HTR-8/SVneo (cell line): ENCODE measurements at regions not wholly inside any gene's neighbourhood (a gene's known extent, or its start where the extent isn't known, plus 50 kb on each side); places are given as distances from the start of the nearest gene placed in this dataset.
"Not testable (repeated sequence)": the region's sequence is repeated elsewhere in the genome, so short reads cannot be mapped to it uniquely, and the experiment has no call there.

ENCODE experiments used
- DNase-seq: peaks from one replicate; pipeline ENCODE4 v3.0.0; 2011; ENCODE audit warnings: low spot score, mixed read lengths; ENCODE audit not compliant: insufficient read length
- FAIRE-seq: peaks from 2 replicates; lab custom pipeline; 2011; peaks lifted over from hg19 to GRCh38; lab: Jason Lieb, UNC

GRCh38 chr5:2832394-2832793, 80.9 kb upstream of the IRX2 start:
- no peak for DNase-seq
- no peak for FAIRE-seq

- FAIRE-seq (no peak), DNase-seq (no peak)
These were observed 77.8 kb upstream of the IRX2 start for GRCh38 chr5:2829239-2829638.

- DNase-seq (no peak), FAIRE-seq (no peak)
These were observed 67.5 kb upstream of the IRX2 start for GRCh38 chr5:2818936-2819335.

DNA sequence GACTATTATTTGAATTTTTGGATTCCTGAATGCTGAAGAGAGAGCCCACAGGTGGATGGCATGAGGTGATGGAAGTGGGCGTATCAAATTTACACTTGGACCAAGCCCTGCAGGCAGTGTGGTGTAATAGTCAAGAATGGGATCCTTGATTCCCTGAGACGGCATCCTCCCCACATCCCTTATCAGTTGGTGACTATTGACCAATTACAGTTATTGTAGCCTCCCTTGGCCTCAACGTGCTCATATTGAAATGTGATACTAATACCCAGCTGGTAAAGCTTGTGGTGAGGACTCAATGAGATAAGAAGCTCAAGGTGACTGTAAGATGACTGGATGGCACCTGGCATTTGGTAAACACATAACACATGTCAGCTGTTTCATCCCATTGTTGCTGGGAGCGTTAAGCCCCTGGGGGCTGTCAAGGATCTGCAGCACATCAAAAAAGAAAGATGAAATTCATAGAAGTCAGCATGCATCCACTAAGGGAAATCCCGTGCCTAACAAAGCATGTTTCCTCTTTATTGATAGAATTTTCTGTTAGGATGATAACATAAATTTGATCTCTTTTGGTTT, 65.6 kb upstream of the IRX2 start:
- no peak for FAIRE-seq
- no peak for DNase-seq

- FAIRE-seq = no peak
- no peak for DNase-seq
These were observed 62.2 kb upstream of the IRX2 start for GRCh38 chr5:2813678-2814077.

GRCh38 chr5:2810644-2811043, 59.2 kb upstream of the IRX2 start:
- FAIRE-seq = no peak

GRCh38 chr5:2807244-2807643, 55.8 kb upstream of the IRX2 start:
- DNase-seq, FAIRE-seq: not testable (repeated sequence)

More at GRCh38 chr5:2810644-2811043, 59.2 kb upstream of the IRX2 start:
- DNase-seq = no peak

- FAIRE-seq (no peak), DNase-seq (no peak)
These were observed 54.7 kb upstream of the IRX2 start for GRCh38 chr5:2806176-2806575.

DNA sequence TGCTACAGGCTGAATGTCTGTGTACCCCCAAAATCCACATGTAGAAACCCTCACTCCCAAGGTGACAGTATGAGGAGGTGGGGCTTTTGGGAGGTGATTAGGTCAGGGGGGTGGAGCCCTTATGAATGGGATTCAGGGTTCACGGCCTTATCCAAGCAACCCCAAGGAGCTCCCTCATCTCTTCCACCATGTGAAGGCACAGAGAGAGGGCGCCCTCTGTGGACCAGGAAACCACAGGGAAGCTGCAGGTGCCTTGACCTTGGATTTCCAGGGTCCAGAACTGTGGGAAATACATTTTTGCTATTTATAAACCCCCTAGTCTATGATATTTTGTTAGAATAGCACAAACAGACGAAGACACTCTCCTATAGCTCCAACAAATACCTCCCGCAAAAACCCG, 53.6 kb upstream of the IRX2 start:
- DNase-seq (no peak), FAIRE-seq (no peak)

- FAIRE-seq (no peak), DNase-seq (no peak)
These were observed 52.3 kb upstream of the IRX2 start for GRCh38 chr5:2803751-2804150.

GRCh38 chr5:2802693-2803365, 51.4 kb upstream of the IRX2 start:
- FAIRE-seq (no peak), DNase-seq (no peak)

DNA sequence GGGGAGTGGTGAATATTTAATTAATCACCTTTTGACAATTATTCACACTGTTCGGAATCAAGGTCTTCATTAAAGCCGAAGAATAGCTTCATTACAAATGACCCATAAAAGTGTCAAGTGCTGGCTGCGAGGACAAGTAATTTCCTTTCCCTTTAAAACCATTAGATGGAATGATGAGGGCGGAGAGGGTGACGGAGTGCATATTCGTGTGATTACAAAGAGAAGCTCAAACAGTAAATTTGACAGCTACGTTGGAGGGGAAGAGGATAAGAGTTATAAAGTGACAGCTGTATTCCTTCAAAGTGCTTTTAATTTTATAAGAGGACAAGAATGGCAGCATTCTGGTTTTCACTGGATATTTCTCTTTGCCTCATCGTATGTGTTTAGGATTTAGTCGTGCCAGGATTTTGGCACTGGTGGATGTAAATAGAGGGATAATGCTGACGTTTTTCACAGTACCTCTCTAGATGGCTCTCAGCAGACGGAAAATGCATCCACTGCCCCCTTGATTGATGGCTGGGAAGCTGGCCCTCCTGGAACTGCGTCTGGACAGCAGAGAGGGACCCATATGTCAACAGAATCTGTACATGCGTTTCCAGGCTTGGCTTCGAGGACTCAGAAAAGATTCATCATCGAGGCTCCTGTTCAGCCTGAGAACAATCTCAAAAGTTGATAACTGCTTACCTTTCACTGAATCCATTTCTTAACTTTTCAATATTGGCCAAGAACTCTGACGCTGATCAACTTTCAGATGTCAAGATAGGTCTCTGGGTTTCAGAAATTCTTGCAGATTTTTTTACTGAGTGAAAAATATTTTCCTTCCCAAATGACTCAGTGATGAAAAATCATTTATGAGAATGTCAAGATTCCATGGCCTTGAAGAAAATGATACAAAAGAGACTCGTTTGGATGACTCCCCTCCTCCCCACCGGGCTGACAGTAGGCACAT, 50.4 kb upstream of the IRX2 start:
- no peak for FAIRE-seq
- DNase-seq = no peak
